ENCODE measurements at regions not wholly inside any gene's neighbourhood (a gene's known extent, or its start where the extent isn't known, plus 50 kb on each side); places are given as distances from the start of the nearest gene placed in this dataset.

DNA sequence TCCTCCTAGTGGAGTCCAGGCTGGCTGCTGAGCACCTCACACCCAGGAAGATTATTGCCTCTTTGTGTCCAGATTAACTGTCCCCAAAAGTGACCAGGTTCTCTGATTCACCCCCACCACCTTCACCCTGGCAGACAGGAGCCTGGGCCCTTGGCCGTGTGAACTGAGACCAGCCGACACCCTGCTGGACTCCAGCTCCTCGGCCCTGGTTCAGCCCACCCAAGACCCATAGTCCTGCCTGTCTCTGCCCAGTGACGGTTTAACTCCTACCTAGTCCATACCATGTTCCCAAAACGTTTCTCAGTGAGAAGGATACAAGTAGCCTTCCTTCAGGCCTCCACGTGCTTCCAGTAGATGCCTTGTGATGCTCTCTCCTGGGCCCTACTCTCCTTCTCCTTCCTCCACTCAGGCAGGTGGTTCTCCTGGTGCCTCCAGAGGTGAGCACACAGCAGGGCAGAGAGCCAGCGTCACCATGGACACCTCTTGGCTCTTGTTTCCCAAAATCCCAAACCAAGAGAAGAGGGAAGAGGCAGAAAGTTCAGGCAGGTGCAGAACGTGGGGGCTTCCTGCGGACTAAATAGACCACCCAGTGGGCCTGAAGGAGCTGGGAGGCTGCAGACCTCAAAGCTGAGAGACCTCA is 134.4 kb upstream of the CST7 start:
- Mint-ChIP-seq H3K9me3 (no peaks in the 10 kb centered on the region), H3K4me3 (no peak overlapping the region), H3K4me1 (ENCODE audit: low read depth) (no peaks in the 10 kb centered on the region), H3K27me3 (no peaks in the 10 kb centered on the region), H3K27ac (no peak overlapping the region), H3K36me3 (ENCODE audit: low read depth) (no peaks in the 10 kb centered on the region)

- Mint-ChIP-seq H3K9me3 (no peaks in the 10 kb centered on the region), H3K4me3 (no peak overlapping the region), H3K27ac (no peak overlapping the region), H3K4me1 (ENCODE audit: low read depth) (no peaks in the 10 kb centered on the region), H3K27me3 (no peaks in the 10 kb centered on the region), H3K36me3 (ENCODE audit: low read depth) (no peaks in the 10 kb centered on the region)
Observed at GRCh38 chr20:24815196-24815815, 133.8 kb upstream of the CST7 start.

- H3K4me3 Mint-ChIP-seq: no peak overlapping the region
- no peaks in the 10 kb centered on the region for H3K36me3 Mint-ChIP-seq (ENCODE audit: low read depth)
- no peaks in the 10 kb centered on the region for H3K27me3 Mint-ChIP-seq
- no peak overlapping the region for H3K27ac Mint-ChIP-seq
- no peaks in the 10 kb centered on the region for H3K9me3 Mint-ChIP-seq
- no peaks in the 10 kb centered on the region for H3K4me1 Mint-ChIP-seq (ENCODE audit: low read depth)
Observed at GRCh38 chr20:24815931-24816330, 133.1 kb upstream of the CST7 start.

- Mint-ChIP-seq H3K27me3 (no peaks in the 10 kb centered on the region), H3K9me3 (no peaks in the 10 kb centered on the region), H3K4me1 (ENCODE audit: low read depth) (no peaks in the 10 kb centered on the region), H3K4me3 (no peak overlapping the region), H3K27ac (no peak overlapping the region), H3K36me3 (ENCODE audit: low read depth) (no peaks in the 10 kb centered on the region)
Observed at GRCh38 chr20:24816431-24816830, 132.6 kb upstream of the CST7 start.

GRCh38 chr20:24816907-24817306 is 132.2 kb upstream of the CST7 start:
- Mint-ChIP-seq H3K36me3 (ENCODE audit: low read depth) (no peaks in the 10 kb centered on the region), H3K4me1 (ENCODE audit: low read depth) (no peaks in the 10 kb centered on the region), H3K9me3 (no peaks in the 10 kb centered on the region), H3K4me3 (no peak overlapping the region), H3K27ac (no peak overlapping the region), H3K27me3 (no peaks in the 10 kb centered on the region)

GRCh38 chr20:24817351-24817750 is 131.7 kb upstream of the CST7 start:
- no peaks in the 10 kb centered on the region for H3K36me3 Mint-ChIP-seq (ENCODE audit: low read depth)
- H3K9me3 Mint-ChIP-seq: no peaks in the 10 kb centered on the region
- H3K27me3 Mint-ChIP-seq: no peaks in the 10 kb centered on the region
- H3K27ac Mint-ChIP-seq: no peak overlapping the region
- no peaks in the 10 kb centered on the region for H3K4me1 Mint-ChIP-seq (ENCODE audit: low read depth)
- no peak overlapping the region for H3K4me3 Mint-ChIP-seq

DNA sequence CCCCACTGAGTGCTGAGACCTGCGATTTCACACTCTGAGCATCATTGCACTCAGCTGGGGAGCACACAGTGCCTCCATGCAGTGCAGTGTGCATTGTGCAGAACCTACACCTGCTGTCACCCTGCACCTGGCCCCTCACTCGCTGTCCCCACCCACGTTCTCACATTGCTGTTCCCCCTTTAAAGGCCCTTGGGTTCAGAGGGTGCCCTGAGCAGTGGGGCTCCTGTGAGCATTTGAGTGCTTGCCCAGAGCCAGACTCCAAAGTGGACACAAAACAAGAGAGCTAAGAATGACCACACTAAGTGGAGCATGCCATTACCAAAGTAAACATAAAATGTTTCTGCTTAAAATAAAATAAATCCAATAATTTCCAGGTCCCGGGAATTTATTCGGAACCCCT is 131.0 kb upstream of the CST7 start:
- Mint-ChIP-seq H3K27ac (no peak overlapping the region), H3K36me3 (ENCODE audit: low read depth) (no peaks in the 10 kb centered on the region)

DNA sequence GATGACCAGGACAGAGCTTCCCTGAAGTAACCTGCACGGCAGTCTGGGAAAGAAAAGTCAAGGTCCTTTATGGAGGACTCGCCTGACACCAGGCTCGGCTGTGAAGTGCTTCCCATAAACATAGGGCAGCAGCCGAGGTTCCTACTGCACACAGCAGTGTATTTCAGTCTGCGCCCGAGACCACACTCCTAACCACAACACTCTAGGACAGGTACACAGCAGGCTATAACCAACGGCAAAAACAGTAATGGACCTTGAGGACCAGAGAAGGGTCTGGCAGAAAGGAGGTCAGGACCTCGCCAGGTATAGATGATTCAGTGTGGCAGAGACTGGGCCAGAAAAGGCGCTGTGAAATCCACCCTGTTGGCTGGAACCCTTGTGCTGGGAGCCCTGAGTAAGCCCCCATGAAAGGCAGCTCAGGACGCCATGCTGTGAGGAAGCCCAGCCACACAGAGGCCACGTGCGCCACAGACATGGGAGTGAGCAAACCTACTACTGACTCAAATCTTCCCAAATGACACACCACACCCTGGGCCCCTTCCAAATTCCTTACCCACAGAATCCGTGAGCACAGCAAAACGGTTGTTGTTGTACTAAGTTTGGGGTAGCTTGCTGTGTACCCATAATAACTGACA is 129.6 kb upstream of the CST7 start:
- H3K27ac Mint-ChIP-seq: no peak overlapping the region
- no peak overlapping the region for H3K4me3 Mint-ChIP-seq
- H3K4me1 Mint-ChIP-seq (ENCODE audit: low read depth): no peaks in the 10 kb centered on the region
- H3K27me3 Mint-ChIP-seq: no peaks in the 10 kb centered on the region
- no peaks in the 10 kb centered on the region for H3K36me3 Mint-ChIP-seq (ENCODE audit: low read depth)
- H3K9me3 Mint-ChIP-seq: no peaks in the 10 kb centered on the region

More for the DNA sequence above, 131.0 kb upstream of the CST7 start:
- no peak overlapping the region for H3K4me3 Mint-ChIP-seq
- no peaks in the 10 kb centered on the region for H3K4me1 Mint-ChIP-seq (ENCODE audit: low read depth)
- H3K27me3 Mint-ChIP-seq: no peaks in the 10 kb centered on the region
- H3K9me3 Mint-ChIP-seq: no peaks in the 10 kb centered on the region

DNA sequence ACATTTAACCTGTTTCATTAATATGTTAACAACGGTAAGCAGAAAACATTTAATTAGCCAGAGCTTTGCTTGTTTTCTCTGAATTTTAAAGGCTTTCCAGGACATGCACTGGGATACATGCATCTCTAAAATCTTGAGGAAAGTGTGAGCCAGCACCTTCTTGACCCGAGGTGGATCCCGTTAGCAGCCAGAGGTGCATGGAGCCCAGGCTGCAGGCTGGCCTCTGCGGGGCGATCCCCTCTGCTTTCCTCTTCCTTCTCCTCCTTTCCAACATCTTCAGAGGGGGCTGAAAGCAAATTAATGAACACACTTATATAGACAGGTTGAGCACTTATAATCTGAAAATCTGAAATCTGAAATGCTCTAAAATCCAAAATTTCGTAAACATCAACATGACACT is 128.7 kb upstream of the CST7 start:
- Mint-ChIP-seq H3K9me3 (no peaks in the 10 kb centered on the region), H3K27me3 (no peaks in the 10 kb centered on the region), H3K36me3 (ENCODE audit: low read depth) (no peaks in the 10 kb centered on the region), H3K4me3 (no peak overlapping the region), H3K4me1 (ENCODE audit: low read depth) (no peaks in the 10 kb centered on the region), H3K27ac (no peak overlapping the region)

DNA sequence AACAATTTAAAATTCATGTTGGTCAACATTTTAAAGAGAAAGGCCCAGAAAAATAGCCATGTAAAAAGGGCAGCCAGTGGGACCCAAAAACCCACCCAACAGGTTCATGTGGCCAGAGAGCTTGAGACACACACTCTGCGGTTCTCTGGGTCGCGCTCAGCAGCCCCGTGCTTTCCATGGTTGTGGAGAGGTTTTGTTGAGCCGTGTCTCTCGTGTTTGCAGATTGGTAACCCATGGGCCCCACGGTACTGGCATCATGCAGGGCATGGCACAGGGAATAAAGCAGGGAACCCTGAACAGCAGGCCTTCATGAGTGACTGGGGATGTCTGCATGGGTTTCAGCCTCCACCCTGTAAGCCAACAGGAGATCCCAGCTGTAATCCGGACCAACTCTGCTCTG is 127.7 kb upstream of the CST7 start:
- H3K27me3 Mint-ChIP-seq: no peaks in the 10 kb centered on the region
- no peak overlapping the region for H3K27ac Mint-ChIP-seq
- H3K36me3 Mint-ChIP-seq (ENCODE audit: low read depth): no peaks in the 10 kb centered on the region
- no peaks in the 10 kb centered on the region for H3K9me3 Mint-ChIP-seq
- no peak overlapping the region for H3K4me3 Mint-ChIP-seq
- H3K4me1 Mint-ChIP-seq (ENCODE audit: low read depth): no peaks in the 10 kb centered on the region

DNA sequence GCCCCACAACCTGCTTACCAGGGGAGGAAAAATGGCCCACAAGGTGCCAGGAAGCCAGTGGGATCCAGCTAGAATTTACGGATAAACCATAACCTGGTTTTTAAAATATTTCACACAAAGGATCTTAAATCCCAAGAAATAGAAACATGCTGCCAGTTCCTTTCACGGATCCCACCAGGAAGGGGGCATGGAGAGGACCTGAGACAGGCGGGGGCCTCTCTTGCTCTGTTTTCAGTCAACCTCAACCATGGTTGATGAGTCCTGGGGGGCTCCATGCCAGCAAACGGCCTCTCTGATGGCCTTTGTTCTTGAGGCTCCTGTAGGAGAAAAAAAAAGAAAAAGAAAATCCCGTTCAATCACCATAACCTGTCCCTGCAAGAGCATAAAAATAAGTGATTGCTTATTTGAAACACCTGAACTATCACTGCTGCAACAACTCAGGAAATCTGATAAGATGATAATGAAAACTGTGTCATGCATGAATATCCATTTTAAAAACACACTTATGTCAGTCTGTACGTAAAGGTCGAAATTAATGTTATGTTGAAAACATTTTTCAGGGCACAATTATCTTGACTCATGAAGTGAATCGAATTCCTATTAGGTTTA is 125.8 kb upstream of the CST7 start:
- Mint-ChIP-seq H3K4me1 (ENCODE audit: low read depth) (no peaks in the 10 kb centered on the region), H3K4me3 (no peak overlapping the region), H3K36me3 (ENCODE audit: low read depth) (no peaks in the 10 kb centered on the region), H3K27ac (no peak overlapping the region), H3K9me3 (no peaks in the 10 kb centered on the region), H3K27me3 (no peaks in the 10 kb centered on the region)

GRCh38 chr20:24823989-24824693 is 124.9 kb upstream of the CST7 start:
- Mint-ChIP-seq H3K36me3 (ENCODE audit: low read depth) (no peaks in the 10 kb centered on the region), H3K9me3 (no peaks in the 10 kb centered on the region), H3K27me3 (no peaks in the 10 kb centered on the region), H3K4me1 (ENCODE audit: low read depth) (no peaks in the 10 kb centered on the region), H3K27ac (no peak overlapping the region), H3K4me3 (no peak overlapping the region)

DNA sequence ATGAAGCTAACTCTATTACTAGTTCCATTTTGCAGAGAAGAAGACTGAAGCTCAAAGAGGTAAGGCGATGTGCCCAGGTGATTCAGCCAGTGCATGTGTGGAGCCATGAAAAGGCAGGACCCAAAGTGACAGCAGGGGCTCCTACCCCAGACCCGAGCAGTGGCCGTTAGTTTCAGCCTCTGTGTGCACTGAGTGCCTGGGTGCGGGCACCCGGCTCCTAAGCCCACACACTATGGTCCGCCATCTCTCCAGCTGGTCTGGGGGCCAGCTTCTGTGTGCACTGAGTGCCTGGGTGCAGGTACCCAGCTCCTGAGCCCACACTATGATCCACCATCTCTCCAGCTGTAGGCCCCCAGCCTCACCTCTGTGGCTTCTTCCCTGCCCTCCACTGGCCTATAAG is 123.5 kb upstream of the CST7 start:
- Mint-ChIP-seq H3K4me1 (ENCODE audit: low read depth) (no peaks in the 10 kb centered on the region), H3K4me3 (no peak overlapping the region), H3K9me3 (no peaks in the 10 kb centered on the region), H3K27ac (no peak overlapping the region), H3K27me3 (no peaks in the 10 kb centered on the region), H3K36me3 (ENCODE audit: low read depth) (no peaks in the 10 kb centered on the region)

- Mint-ChIP-seq H3K27me3 (no peaks in the 10 kb centered on the region), H3K4me3 (no peak overlapping the region), H3K4me1 (ENCODE audit: low read depth) (no peaks in the 10 kb centered on the region), H3K27ac (no peak overlapping the region), H3K36me3 (ENCODE audit: low read depth) (no peaks in the 10 kb centered on the region), H3K9me3 (no peaks in the 10 kb centered on the region)
Observed at GRCh38 chr20:24827603-24828295, 121.3 kb upstream of the CST7 start.

Measured in stimulated activated naive CD8-positive, alpha-beta T cell treated with anti-CD3 and anti-CD28 coated beads, Interleukin-15, Interleukin-2, amounts not matched to agents 100 ng/mL and 50 ng/mL, for 24 hours (primary cell).